HCT116 (cell line): ENCODE measurements at regions not wholly inside any gene's neighbourhood (a gene's known extent, or its start where the extent isn't known, plus 50 kb on each side); places are given as distances from the start of the nearest gene placed in this dataset.

ENCODE experiments used
- ATAC-seq: fragments of 200-7000 bp; cut with Tn5 transposase; 2 replicates; pipeline ENCODE4 v1.9.1; 2020; ENCODE audit warnings: mild to moderate bottlenecking, moderate library complexity
- BruUV-seq: library from RNA; stranded (reverse); fragments of 400-500 nt; replicated peaks from 2 replicates; lab custom pipeline; 2021; lab: Mats Ljungman, UMichigan
- CTCF ChIA-PET: fragments of 300-600 bp; sonication (Branson Sonifier 250); formaldehyde crosslinking; loops from one replicate; lab custom pipeline; 2021; ENCODE audit warnings: antibody characterized with exemption; lab: Charles Lee
- POLR2A ChIA-PET: fragments of 300-600, 350-600 bp; sonication (Branson Sonifier 250); formaldehyde crosslinking; loops from one replicate; lab custom pipeline; 2021; ENCODE audit warnings: antibody characterized with exemption; lab: Charles Lee
- RAD21 ChIA-PET, 2 experiments: fragments of 300-600 bp; sonication (Branson Sonifier 250); formaldehyde crosslinking; loops; one replicate each; lab custom pipeline; 2023; ENCODE audit warnings: low total read pairs in 2 of 2; ENCODE audit not compliant: uncharacterized antibody in 2 of 2, unreplicated experiment in 2 of 2, low non-redundant PET in 1 of 2; lab: Charles Lee
- DNase-seq: peaks from one replicate; pipeline ENCODE4 v3.0.0-alpha.2; 2010; ENCODE audit warnings: low read depth, low spot score
- H2AFZ ChIP-seq: fragments of 200-600 bp; shearing (Covaris generic), sonication (generic); 2 replicates; pipeline ENCODE4 v1.6.1; 2017; ENCODE audit warnings: low read depth, mixed run types, mixed read lengths, antibody characterized with exemption, low read length; ENCODE audit not compliant: poor library complexity, severe bottlenecking
- H3K27ac ChIP-seq: 2 replicates; pipeline ENCODE4 v1.5.1; 2012; ENCODE audit warnings: low read depth, low read length
- H3K27me3 ChIP-seq: fragments of 200-600 bp; sonication (generic); 2 replicates; pipeline ENCODE4 v1.6.1; 2016; ENCODE audit warnings: mixed run types, low read length, mixed read lengths; ENCODE audit not compliant: insufficient read depth
- H3K36me3 ChIP-seq, 2 experiments: fragments of 200-500 bp in 1 of 2; fragments of 200-600 bp in 1 of 2; sonication (Bioruptor generic) in 1 of 2; sonication (generic) in 1 of 2; 2 replicates each; pipeline versions ENCODE4 v1.5.1 to v1.6.1; 2014 to 2016; ENCODE audit warnings: low read length in 2 of 2, inconsistent platforms in 1 of 2, mixed read lengths in 1 of 2, mixed run types in 1 of 2; ENCODE audit not compliant: insufficient read depth in 2 of 2, control insufficient read depth in 1 of 2
- H3K4me1 ChIP-seq, 2 experiments: fragments of 200-600 bp in 1 of 2; sonication (generic) in 1 of 2; 2 replicates each; pipeline versions ENCODE4 v1.5.1 to v1.6.1; 2012 to 2017; ENCODE audit warnings: low read length in 2 of 2, inconsistent platforms in 1 of 2, mild to moderate bottlenecking in 1 of 2, mixed read lengths in 1 of 2, mixed run types in 1 of 2, moderate library complexity in 1 of 2; ENCODE audit not compliant: insufficient read depth in 2 of 2, control insufficient read depth in 1 of 2
- H3K4me2 ChIP-seq: fragments of 200-600 bp; sonication (generic); 2 replicates; pipeline ENCODE4 v1.6.1; 2017; ENCODE audit warnings: mixed run types, low read length, mixed read lengths
- H3K4me3 ChIP-seq, 2 experiments: fragments of 200-600 bp in 1 of 2; sonication (generic) in 1 of 2; replicated peaks in 1 of 2; 2 replicates each; pipeline ENCODE4 v1.5.1; 2011 to 2016; ENCODE audit warnings: low read length in 2 of 2, control low read depth in 1 of 2, low read depth in 1 of 2, mild to moderate bottlenecking in 1 of 2, mixed read lengths in 1 of 2, mixed run types in 1 of 2
- H3K79me2 ChIP-seq: fragments of 200-600 bp; sonication (generic); 2 replicates; pipeline ENCODE4 v1.6.1; 2017; ENCODE audit warnings: mild to moderate bottlenecking, mixed run types, low read length, moderate library complexity, mixed read lengths; ENCODE audit not compliant: insufficient read depth
- H3K9ac ChIP-seq: fragments of 200-600 bp; sonication (generic); 2 replicates; pipeline ENCODE4 v1.6.1; 2016; ENCODE audit warnings: low read length, mixed read lengths
- H3K9me2 ChIP-seq: fragments of 200-600 bp; sonication (generic), shearing (Covaris generic); 2 replicates; pipeline ENCODE4 v1.6.1; 2017; ENCODE audit warnings: mixed run types, mild to moderate bottlenecking, moderate library complexity; ENCODE audit not compliant: insufficient read depth
- H3K9me3 ChIP-seq, 2 experiments: fragments of 200-500 bp in 1 of 2; fragments of 200-600 bp in 1 of 2; sonication (Bioruptor generic) in 1 of 2; sonication (generic) in 1 of 2; 2 replicates each; pipeline ENCODE4 v1.6.1; 2014 to 2017; ENCODE audit warnings: low read length in 2 of 2, mixed read lengths in 2 of 2, inconsistent platforms in 1 of 2, low read depth in 1 of 2, mild to moderate bottlenecking in 1 of 2, mixed run types in 1 of 2, moderate library complexity in 1 of 2; ENCODE audit not compliant: control insufficient read depth in 1 of 2, insufficient read depth in 1 of 2
- H4K20me1 ChIP-seq: fragments of 200-600 bp; sonication (generic), shearing (Covaris generic); 2 replicates; pipeline ENCODE4 v1.6.1; 2017; ENCODE audit warnings: mixed run types, mild to moderate bottlenecking, moderate library complexity; ENCODE audit not compliant: insufficient read depth
- FOSL1 ChIP-seq: IDR thresholded peaks from 2 replicates; pipeline ENCODE4 v1.6.1; 2012; ENCODE audit warnings: low read depth
- REST ChIP-seq: IDR thresholded peaks from 2 replicates; pipeline ENCODE4 v1.6.1; 2012; ENCODE audit warnings: low read depth
- YY1 ChIP-seq: IDR thresholded peaks from 2 replicates; pipeline ENCODE4 v1.6.1; 2011; ENCODE audit warnings: low read length, low read depth, moderate library complexity, mild to moderate bottlenecking; ENCODE audit not compliant: insufficient replicate concordance; ENCODE audit errors: extremely low read depth
- ZBTB33 ChIP-seq: IDR thresholded peaks from 2 replicates; pipeline ENCODE4 v1.6.1; 2011; ENCODE audit warnings: mild to moderate bottlenecking, low read length, moderate library complexity; ENCODE audit not compliant: insufficient replicate concordance; ENCODE audit errors: extremely low read depth
- intact Hi-C: fragments of 100-400 bp; cut with micrococcal nuclease; formaldehyde crosslinking; loops from 2 replicates; pipeline ENCODE4 v1.10.0; 2022

- TF ChIP-seq ZBTB33 (no peak), REST (no peak)
Measured at GRCh38 chr11:71323876-71324526, 71.6 kb upstream of the SHANK2 start (continued).

- Histone ChIP-seq H3K9ac (no peak overlapping the region), H3K27me3 (no peaks in the 10 kb centered on the region)
- no peak for ATAC-seq
Measured at GRCh38 chr11:71322861-71323582, 70.6 kb upstream of the SHANK2 start.

More at GRCh38 chr11:71322861-71323582, 70.6 kb upstream of the SHANK2 start:
- H3K27ac ChIP-seq, result no peak overlapping the region
- BruUV-seq, result no TSS peak
- POLR2A ChIA-PET, result no interaction called here
- no peaks in the 10 kb centered on the region for H3K9me2 ChIP-seq
- CTCF ChIA-PET, result no interaction called here
- no peak for DNase-seq
- no peak overlapping the region for H2AFZ ChIP-seq
- RAD21 ChIA-PET, result no interaction called here
- no peaks in the 10 kb centered on the region for H3K79me2 ChIP-seq
- TF ChIP-seq FOSL1 (no peak), YY1 (no peak)
- TF ChIP-seq, all 23 proteins: peak for 0
- Histone ChIP-seq H3K4me2 (no peak overlapping the region), H3K4me3 (no peak overlapping the region), H3K4me1 (no peaks in the 10 kb centered on the region), H3K36me3 (no peaks in the 10 kb centered on the region), H4K20me1 (no peaks in the 10 kb centered on the region), H3K9me3 (no peaks in the 10 kb centered on the region; a peak in 1 of 4 replicates)
- intact Hi-C loops, result no loop called here
